ENCODE measurements at regions not wholly inside any gene's neighbourhood (a gene's known extent, or its start where the extent isn't known, plus 50 kb on each side); places are given as distances from the start of the nearest gene placed in this dataset.

DNA sequence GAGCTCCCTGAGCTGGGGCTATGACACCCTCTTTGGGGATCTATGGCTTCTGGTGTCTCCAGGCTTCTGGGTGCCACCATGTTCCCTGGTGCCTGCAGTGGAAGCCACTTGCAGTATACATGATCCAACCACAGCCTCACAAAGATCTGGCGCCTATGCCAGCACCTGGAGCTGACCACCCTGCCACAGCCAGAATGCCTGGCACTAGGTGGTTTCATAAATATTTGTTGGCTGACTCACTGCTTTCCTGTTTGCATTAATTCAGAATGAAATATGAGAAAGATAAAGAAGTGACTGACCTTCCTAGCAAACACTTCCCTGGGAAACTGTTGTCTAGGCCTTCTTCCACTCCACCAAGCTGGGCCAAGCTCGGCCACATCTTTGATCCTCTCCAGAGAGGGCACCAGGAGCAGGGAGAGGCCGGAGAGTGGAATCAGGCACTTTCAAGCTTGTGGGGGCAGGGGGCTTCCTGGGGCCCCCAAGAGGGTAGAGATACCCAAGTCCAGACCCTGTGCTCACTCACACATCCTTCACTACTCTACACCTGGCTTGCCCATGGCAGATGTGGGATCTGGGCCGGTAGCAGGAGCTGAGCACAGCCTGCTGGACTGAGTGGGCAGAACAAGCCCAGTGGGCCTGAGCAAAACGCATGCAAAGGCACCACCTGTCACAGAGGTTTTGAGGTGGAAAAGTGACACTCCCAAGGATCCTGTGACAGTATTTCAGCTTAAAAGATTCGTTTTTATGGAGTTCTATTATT, 565.7 kb downstream of the SLC4A3 start:
- WGBS = 77% methylated on average over 6 of the region's 6 CpGs
- ATAC-seq = no peak
- Histone ChIP-seq H3K9me3 (ENCODE audit: control insufficient read depth, low read length) (no peaks in the 10 kb centered on the region), H3K27ac (ENCODE audit: low read length) (no peak overlapping the region), H3K27me3 (ENCODE audit: control insufficient read depth, insufficient read depth) (no peaks in the 10 kb centered on the region), H3K4me1 (ENCODE audit: control insufficient read depth, insufficient read depth, low read length) (no peaks in the 10 kb centered on the region), H3K4me3 (ENCODE audit: low read length) (no peak overlapping the region)
- intact Hi-C loops (cut with DNase I) = no loop called here
- no peak for DNase-seq

DNA sequence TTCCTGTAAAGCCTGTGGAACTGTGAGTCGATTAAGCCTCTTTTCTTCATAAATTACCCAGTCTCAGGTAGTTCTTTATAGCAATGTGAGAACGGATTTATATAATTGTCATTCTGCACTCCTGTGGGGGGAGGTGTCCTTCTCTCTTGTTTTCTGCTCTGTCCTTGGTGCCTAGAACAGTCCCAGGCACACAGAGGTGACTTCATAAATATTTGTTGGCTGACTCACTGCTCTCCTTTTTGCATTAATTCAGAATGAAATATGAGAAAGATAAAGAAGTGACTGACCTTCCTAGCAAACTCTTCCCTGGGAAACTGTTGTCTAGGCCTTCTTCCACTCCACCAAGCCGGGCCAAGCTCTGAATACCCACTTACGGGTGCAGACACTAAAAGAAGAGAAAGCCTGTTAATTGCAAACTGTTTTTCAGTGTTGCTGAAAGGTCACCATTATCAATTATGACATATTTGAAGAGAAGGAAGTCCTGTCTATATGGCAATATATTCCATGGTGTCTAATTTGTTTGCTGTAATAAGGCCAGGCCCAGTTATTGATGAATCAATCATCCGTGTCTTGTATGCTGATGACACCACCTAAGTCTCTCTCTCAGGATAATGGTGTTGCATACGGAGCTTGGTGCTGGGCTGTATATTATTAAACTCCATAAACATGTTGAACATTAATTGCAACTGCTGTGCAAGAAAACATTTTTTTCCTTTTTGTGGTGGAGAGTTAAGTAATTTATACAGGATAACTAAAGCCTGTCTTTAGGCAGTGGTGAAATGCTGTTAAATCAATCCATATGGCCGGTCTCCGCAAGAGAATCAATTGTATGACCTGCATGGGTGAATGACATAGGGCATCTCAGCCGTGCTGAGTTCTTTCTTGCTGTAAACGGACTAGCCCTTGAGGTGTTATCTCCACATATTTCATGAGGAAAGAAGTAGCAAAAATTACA, 567.5 kb downstream of the SLC4A3 start:
- ATAC-seq = no peak
- Histone ChIP-seq H3K27me3 (ENCODE audit: control insufficient read depth, insufficient read depth) (no peaks in the 10 kb centered on the region), H3K27ac (ENCODE audit: low read length) (no peak overlapping the region), H3K4me3 (ENCODE audit: low read length) (no peak overlapping the region), H3K9me3 (ENCODE audit: control insufficient read depth, low read length) (no peaks in the 10 kb centered on the region), H3K4me1 (ENCODE audit: control insufficient read depth, insufficient read depth, low read length) (peaks cover 1% of the 10 kb centered on the region)
- 86% methylated on average over 10 of the region's 10 CpGs for WGBS
- no peak for DNase-seq
- intact Hi-C loops (cut with DNase I) = no loop called here

DNA sequence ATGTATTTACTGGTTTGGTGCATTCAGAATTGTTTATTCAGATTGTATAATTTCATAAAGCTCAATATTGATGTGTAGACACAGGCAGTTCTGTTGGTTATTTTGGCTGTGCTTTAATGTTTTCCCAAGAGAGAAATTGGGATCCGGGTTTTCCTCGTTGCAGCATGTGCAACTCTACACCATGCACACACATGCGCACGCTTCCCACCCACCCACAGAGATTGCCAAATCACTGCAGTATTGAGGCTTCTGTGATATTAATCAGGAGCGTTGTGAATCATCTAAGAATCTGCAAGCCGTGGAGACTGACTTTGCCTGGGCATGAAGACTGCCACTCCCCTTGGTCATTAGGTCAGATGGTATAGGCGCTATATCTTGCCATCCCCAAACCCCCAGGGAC, 571.5 kb downstream of the SLC4A3 start:
- H3K27me3 ChIP-seq (ENCODE audit: control insufficient read depth, insufficient read depth) = no peaks in the 10 kb centered on the region
- peak in 2 of 3 donors; percentile 14 to 42 for DNase-seq
- H3K27ac ChIP-seq (ENCODE audit: low read length) = no peak overlapping the region
- WGBS = 59% methylated on average over 7 of the region's 7 CpGs
- peaks cover 1% of the 10 kb centered on the region for H3K4me1 ChIP-seq (ENCODE audit: control insufficient read depth, insufficient read depth, low read length)
- H3K4me3 ChIP-seq (ENCODE audit: low read length) = no peak overlapping the region
- intact Hi-C loops (cut with DNase I) = no loop called here
- H3K9me3 ChIP-seq (ENCODE audit: control insufficient read depth, low read length) = no peaks in the 10 kb centered on the region
- peak in 1 of 2 donors; percentile 38 for ATAC-seq

DNA sequence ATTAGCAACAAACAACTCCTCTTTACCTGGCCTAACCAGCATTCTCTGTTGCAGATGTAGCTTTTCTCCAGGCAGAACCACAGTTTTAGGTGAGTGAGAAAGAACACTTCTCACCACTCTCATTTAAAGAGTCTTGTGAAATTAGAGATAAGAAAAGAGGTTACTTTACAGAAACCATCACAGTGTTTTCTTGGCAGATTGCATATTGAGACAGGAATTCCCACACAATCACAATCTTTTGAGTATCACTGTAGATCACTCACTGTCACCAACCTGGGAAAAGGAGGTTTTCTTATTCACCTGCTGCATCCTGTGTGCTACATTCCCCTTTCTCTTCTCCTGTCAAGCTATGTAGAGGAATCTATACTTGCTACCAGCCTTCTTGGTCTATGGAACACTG, 574.6 kb downstream of the SLC4A3 start:
- intact Hi-C loops (cut with DNase I) = no loop called here
- peaks cover 1% of the 10 kb centered on the region for H3K4me1 ChIP-seq (ENCODE audit: control insufficient read depth, insufficient read depth, low read length)
- no peak for ATAC-seq

DNA sequence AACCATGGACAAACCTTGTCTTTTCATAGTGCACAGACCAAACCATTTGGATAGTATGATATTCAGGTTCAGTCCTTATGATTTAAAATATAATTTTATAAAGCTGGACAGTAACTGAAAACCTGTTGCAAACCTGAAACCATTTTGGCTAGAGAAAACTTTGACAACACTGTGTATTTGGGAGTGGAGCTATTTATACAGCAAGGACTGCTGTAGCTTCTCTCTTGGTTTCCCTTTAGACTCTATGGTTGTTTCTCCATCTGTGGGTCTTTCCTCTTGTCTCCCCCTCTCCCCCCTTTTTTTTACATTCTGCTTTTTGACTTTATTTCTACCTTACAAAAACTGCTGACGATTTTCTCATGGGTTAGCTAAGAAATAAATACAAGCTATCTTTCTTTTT, 581.7 kb downstream of the SLC4A3 start:
- no peak for ATAC-seq
- DNase-seq = no peak
- H3K27me3 ChIP-seq (ENCODE audit: control insufficient read depth, insufficient read depth) = no peaks in the 10 kb centered on the region
- H3K9me3 ChIP-seq (ENCODE audit: control insufficient read depth, low read length) = no peaks in the 10 kb centered on the region
- 47% methylated on average over 1 of the region's 1 CpG for WGBS
- intact Hi-C loops (cut with DNase I) = no loop called here
- H3K4me1 ChIP-seq (ENCODE audit: control insufficient read depth, insufficient read depth, low read length) = no peaks in the 10 kb centered on the region
- H3K27ac ChIP-seq (ENCODE audit: low read length) = no peak overlapping the region
- no peak overlapping the region for H3K4me3 ChIP-seq (ENCODE audit: low read length)

More for the DNA sequence above, 574.6 kb downstream of the SLC4A3 start:
- DNase-seq = no peak
- H3K27ac ChIP-seq (ENCODE audit: low read length) = no peak overlapping the region
- H3K9me3 ChIP-seq (ENCODE audit: control insufficient read depth, low read length) = no peaks in the 10 kb centered on the region
- H3K4me3 ChIP-seq (ENCODE audit: low read length) = no peak overlapping the region
- no peaks in the 10 kb centered on the region for H3K27me3 ChIP-seq (ENCODE audit: control insufficient read depth, insufficient read depth)

DNA sequence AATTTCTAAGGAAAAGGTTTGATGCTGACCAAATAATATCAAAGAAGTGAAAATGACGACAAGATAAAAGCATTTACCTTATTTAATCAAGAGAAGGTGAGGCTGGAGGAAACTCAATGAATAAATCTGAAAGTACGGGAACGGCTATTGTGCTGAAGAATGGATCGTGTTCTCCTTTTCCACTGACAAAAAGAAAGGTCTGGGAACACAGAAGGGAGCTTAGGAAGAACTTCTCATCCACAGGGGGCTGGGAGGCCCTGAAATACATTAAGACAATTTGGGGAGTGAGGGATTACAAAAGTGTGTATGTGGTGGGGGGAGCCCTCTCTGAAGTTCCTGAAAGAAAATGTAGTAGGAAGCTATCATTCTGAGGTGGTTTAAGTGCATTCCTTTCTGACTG, 582.3 kb downstream of the SLC4A3 start:
- Histone ChIP-seq H3K27me3 (ENCODE audit: control insufficient read depth, insufficient read depth) (no peaks in the 10 kb centered on the region), H3K9me3 (ENCODE audit: control insufficient read depth, low read length) (no peaks in the 10 kb centered on the region), H3K4me3 (ENCODE audit: low read length) (no peak overlapping the region), H3K4me1 (ENCODE audit: control insufficient read depth, insufficient read depth, low read length) (no peaks in the 10 kb centered on the region), H3K27ac (ENCODE audit: low read length) (no peak overlapping the region)
- 75% methylated on average over 4 of the region's 4 CpGs for WGBS
- ATAC-seq = no peak
- intact Hi-C loops (cut with DNase I) = no loop called here
- DNase-seq = no peak

DNA sequence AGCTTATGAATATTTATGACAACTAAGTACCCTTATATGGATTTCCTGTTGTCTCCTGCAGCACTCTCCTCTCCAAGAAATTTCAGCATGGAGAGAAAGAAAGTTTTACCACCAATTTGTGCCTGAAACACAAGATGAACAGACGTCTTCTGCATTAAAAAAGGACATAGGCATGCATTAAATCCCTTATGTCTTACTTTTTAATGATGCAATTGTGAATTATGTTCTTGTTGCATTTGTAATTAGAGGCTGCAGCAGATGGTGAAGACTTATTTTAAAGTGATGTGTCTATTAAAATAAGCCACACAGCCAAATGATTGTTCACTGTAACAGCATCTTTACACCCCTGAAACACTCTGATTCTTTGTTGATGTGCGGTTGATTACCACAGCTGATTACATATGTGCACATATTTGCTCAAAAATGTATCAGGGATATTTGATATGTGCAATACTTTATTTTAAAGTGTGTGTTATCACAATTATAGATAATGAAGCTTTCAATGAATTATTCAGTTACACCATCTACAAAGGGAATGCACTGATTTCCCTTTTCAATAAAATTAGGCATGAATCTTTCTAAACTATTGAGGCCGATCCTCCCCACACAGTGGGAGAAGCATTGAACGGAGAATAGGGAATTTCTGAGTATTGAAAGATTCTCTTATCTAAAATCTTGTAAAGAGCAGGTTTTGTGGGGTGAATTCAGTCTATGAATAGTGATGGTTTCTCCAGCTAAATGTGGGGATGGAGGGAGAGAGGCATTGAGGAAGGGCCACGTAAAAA, 585.1 kb downstream of the SLC4A3 start:
- WGBS = 82% methylated on average over 5 of the region's 5 CpGs
- DNase-seq (no peak), ATAC-seq (no peak)

DNA sequence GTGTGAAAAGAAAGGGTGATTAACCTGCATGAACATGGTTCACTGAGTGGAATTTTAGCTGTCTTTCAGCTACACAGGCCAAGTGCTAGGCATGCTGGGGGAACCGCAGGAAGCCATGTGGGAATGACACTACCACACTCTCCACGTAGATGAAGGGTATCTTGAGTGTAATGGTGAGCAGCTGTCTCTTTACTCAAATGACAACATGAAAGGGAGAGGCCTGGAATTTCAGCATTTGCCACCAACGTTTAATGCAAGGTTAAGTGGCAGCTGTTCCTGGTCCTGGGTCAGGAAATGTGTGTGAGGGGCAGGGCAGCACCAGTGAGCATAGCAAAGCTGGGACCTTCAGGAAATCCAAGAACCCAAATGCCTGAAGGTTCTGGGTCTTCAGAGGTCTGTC, 588.4 kb downstream of the SLC4A3 start:
- 55% methylated on average over 3 of the region's 3 CpGs for WGBS
- DNase-seq (no peak), ATAC-seq (no peak)
- intact Hi-C loops (cut with DNase I) = no loop called here
- Histone ChIP-seq H3K27me3 (ENCODE audit: control insufficient read depth, insufficient read depth) (no peaks in the 10 kb centered on the region), H3K9me3 (ENCODE audit: control insufficient read depth, low read length) (no peaks in the 10 kb centered on the region), H3K4me1 (ENCODE audit: control insufficient read depth, insufficient read depth, low read length) (no peaks in the 10 kb centered on the region), H3K4me3 (ENCODE audit: low read length) (no peak overlapping the region), H3K27ac (ENCODE audit: low read length) (no peak overlapping the region)

More for the DNA sequence above, 585.1 kb downstream of the SLC4A3 start:
- H3K4me3 ChIP-seq (ENCODE audit: low read length) = no peak overlapping the region
- no peaks in the 10 kb centered on the region for H3K27me3 ChIP-seq (ENCODE audit: control insufficient read depth, insufficient read depth)
- no peaks in the 10 kb centered on the region for H3K4me1 ChIP-seq (ENCODE audit: control insufficient read depth, insufficient read depth, low read length)
- no peak overlapping the region for H3K27ac ChIP-seq (ENCODE audit: low read length)
- no peaks in the 10 kb centered on the region for H3K9me3 ChIP-seq (ENCODE audit: control insufficient read depth, low read length)
- intact Hi-C loops (cut with DNase I) = no loop called here

DNA sequence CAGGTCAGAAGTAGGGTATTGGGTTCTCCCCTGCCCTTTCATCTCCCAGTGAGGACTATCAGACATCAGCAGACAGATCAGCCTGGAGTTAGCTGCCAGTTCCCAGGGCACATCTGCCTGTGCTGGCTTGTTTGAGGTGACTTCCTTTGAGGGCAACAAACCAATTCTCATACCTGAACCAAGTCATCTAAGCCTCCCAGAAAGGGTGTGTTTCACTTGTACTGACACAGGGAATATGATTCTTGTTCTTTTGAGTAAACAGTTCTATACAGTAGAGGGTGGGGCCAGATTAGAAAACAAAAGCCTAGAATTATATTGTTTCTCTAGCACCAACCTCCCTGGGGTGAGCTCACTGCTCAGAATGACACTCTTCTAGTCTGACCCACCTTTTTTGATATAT, 591.9 kb downstream of the SLC4A3 start:
- intact Hi-C loops (cut with DNase I) = no loop called here
- Histone ChIP-seq H3K9me3 (ENCODE audit: control insufficient read depth, low read length) (no peaks in the 10 kb centered on the region), H3K27ac (ENCODE audit: low read length) (no peak overlapping the region), H3K4me1 (ENCODE audit: control insufficient read depth, insufficient read depth, low read length) (no peaks in the 10 kb centered on the region), H3K4me3 (ENCODE audit: low read length) (no peak overlapping the region), H3K27me3 (ENCODE audit: control insufficient read depth, insufficient read depth) (no peaks in the 10 kb centered on the region)
- ATAC-seq (no peak), DNase-seq (no peak)

DNA sequence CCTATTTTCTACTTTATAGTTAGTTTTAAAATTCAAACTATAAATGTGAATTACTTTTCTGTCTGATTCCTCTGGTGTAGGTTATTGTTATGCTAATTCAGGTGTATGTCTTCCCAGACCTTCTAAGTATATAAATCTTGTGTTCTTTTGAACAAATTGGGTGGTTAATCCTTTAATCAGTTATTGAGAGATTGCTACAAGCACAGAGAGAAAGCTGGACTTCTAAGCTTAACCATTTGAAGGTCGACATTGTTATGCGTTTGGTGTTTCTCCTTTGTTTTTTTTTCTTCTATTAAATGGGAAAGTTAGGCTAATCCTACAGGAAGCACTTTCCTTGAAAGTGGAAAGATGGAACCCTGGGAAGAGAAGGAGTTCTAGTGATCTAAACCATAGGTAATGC, 592.6 kb downstream of the SLC4A3 start:
- H3K27ac ChIP-seq (ENCODE audit: low read length) = no peak overlapping the region
- no peaks in the 10 kb centered on the region for H3K27me3 ChIP-seq (ENCODE audit: control insufficient read depth, insufficient read depth)
- DNase-seq (no peak), ATAC-seq (no peak)
- no peak overlapping the region for H3K4me3 ChIP-seq (ENCODE audit: low read length)
- WGBS = 73% methylated on average over 2 of the region's 2 CpGs
- H3K4me1 ChIP-seq (ENCODE audit: control insufficient read depth, insufficient read depth, low read length) = no peaks in the 10 kb centered on the region
- H3K9me3 ChIP-seq (ENCODE audit: control insufficient read depth, low read length) = no peaks in the 10 kb centered on the region
- intact Hi-C loops (cut with DNase I) = no loop called here

DNA sequence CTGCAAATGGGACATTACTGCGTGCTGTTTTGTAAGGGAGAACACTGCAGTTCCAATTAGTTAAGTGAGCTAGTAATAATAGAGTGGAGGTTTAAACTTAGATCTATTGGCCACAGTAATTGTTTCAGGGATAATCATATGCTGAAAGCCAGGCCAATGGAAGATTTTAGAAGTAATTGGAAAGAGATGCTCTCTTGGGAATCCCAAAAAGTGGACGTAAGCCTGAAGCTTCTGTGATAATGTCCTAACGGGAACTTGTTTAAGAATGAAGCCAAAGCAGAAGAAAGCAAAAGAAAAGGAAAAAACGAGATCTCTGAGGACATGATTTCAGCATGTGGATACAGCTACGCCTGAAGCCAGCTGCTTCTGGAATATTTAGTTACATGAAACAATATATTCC, 594.6 kb downstream of the SLC4A3 start:
- Histone ChIP-seq H3K4me3 (ENCODE audit: low read length) (no peak overlapping the region), H3K4me1 (ENCODE audit: control insufficient read depth, insufficient read depth, low read length) (no peaks in the 10 kb centered on the region), H3K27ac (ENCODE audit: low read length) (no peak overlapping the region), H3K27me3 (ENCODE audit: control insufficient read depth, insufficient read depth) (no peaks in the 10 kb centered on the region), H3K9me3 (ENCODE audit: control insufficient read depth, low read length) (no peaks in the 10 kb centered on the region)
- WGBS = 54% methylated on average over 5 of the region's 5 CpGs
- peak in 1 of 2 donors; percentile 76 for ATAC-seq
- intact Hi-C loops (cut with DNase I) = no loop called here
- no peak for DNase-seq
